IPS-18a (cell line): ENCODE measurements at regions not wholly inside any gene's neighbourhood (a gene's known extent, or its start where the extent isn't known, plus 50 kb on each side); places are given as distances from the start of the nearest gene placed in this dataset.

Source experiments
- H3K27ac ChIP-seq: one replicate; pipeline ENCODE4 v1.5.1; 2013; ENCODE audit warnings: low read length
- H3K27me3 ChIP-seq: one replicate; pipeline ENCODE4 v1.6.1; 2013; ENCODE audit warnings: mild to moderate bottlenecking, low read length; ENCODE audit not compliant: control insufficient read depth, insufficient read depth
- H3K36me3 ChIP-seq: one replicate; pipeline ENCODE4 v1.6.1; 2013; ENCODE audit warnings: low read depth, low read length; ENCODE audit not compliant: control insufficient read depth
- H3K4me1 ChIP-seq: one replicate; pipeline ENCODE4 v1.6.1; 2013; ENCODE audit warnings: low read depth, low read length; ENCODE audit not compliant: control insufficient read depth
- H3K4me3 ChIP-seq: one replicate; pipeline ENCODE4 v1.5.1; 2013; ENCODE audit warnings: low read length
- H3K9ac ChIP-seq: one replicate; pipeline ENCODE4 v1.6.1; 2013; ENCODE audit warnings: mild to moderate bottlenecking, low read length, moderate library complexity
- H3K9me3 ChIP-seq: one replicate; pipeline ENCODE4 v1.6.1; 2013; ENCODE audit warnings: low read depth, low read length; ENCODE audit not compliant: control insufficient read depth

GRCh38 chr5:29061381-29061780 lies 2023.0 kb upstream of the CDH9 start:
- no peaks in the 10 kb centered on the region for H3K36me3 ChIP-seq
- H3K27me3 ChIP-seq, result no peaks in the 10 kb centered on the region
- H3K4me1 ChIP-seq, result no peaks in the 10 kb centered on the region
- H3K9me3 ChIP-seq, result no peaks in the 10 kb centered on the region
- H3K4me3 ChIP-seq, result no peak overlapping the region
- no peak overlapping the region for H3K9ac ChIP-seq
- no peak overlapping the region for H3K27ac ChIP-seq

- no peaks in the 10 kb centered on the region for H3K27me3 ChIP-seq
- no peak overlapping the region for H3K9ac ChIP-seq
- H3K4me1 ChIP-seq, result no peaks in the 10 kb centered on the region
- H3K36me3 ChIP-seq, result no peaks in the 10 kb centered on the region
- no peak overlapping the region for H3K27ac ChIP-seq
- no peak overlapping the region for H3K4me3 ChIP-seq
- no peaks in the 10 kb centered on the region for H3K9me3 ChIP-seq
Observed at GRCh38 chr5:29054694-29055093, 2016.3 kb upstream of the CDH9 start.

- H3K4me1 ChIP-seq, result no peaks in the 10 kb centered on the region
- H3K36me3 ChIP-seq, result no peaks in the 10 kb centered on the region
- H3K9ac ChIP-seq, result no peak overlapping the region
- no peak overlapping the region for H3K4me3 ChIP-seq
- no peaks in the 10 kb centered on the region for H3K9me3 ChIP-seq
- H3K27me3 ChIP-seq, result no peaks in the 10 kb centered on the region
- H3K27ac ChIP-seq, result no peak overlapping the region
Observed at GRCh38 chr5:29054282-29054681, 2015.9 kb upstream of the CDH9 start.

GRCh38 chr5:29051509-29051908 lies 2013.1 kb upstream of the CDH9 start:
- H3K4me3 ChIP-seq, result no peak overlapping the region
- H3K27ac ChIP-seq, result no peak overlapping the region
- no peaks in the 10 kb centered on the region for H3K27me3 ChIP-seq
- no peaks in the 10 kb centered on the region for H3K4me1 ChIP-seq
- H3K9ac ChIP-seq, result no peak overlapping the region
- H3K9me3 ChIP-seq, result no peaks in the 10 kb centered on the region
- no peaks in the 10 kb centered on the region for H3K36me3 ChIP-seq

GRCh38 chr5:29042152-29042551 lies 2003.8 kb upstream of the CDH9 start:
- Histone ChIP-seq H3K4me1 (peaks cover 3% of the 10 kb centered on the region), H3K9ac (no peak overlapping the region), H3K27ac (no peak overlapping the region), H3K36me3 (no peaks in the 10 kb centered on the region), H3K4me3 (no peak overlapping the region), H3K9me3 (no peaks in the 10 kb centered on the region), H3K27me3 (no peaks in the 10 kb centered on the region)

GRCh38 chr5:29040404-29040803 lies 2002.0 kb upstream of the CDH9 start:
- Histone ChIP-seq H3K27ac (no peak overlapping the region), H3K4me1 (peaks cover 3% of the 10 kb centered on the region), H3K27me3 (no peaks in the 10 kb centered on the region), H3K36me3 (no peaks in the 10 kb centered on the region), H3K9ac (no peak overlapping the region), H3K9me3 (no peaks in the 10 kb centered on the region), H3K4me3 (no peak overlapping the region)

- Histone ChIP-seq H3K4me3 (no peak overlapping the region), H3K9me3 (no peaks in the 10 kb centered on the region), H3K9ac (no peak overlapping the region), H3K36me3 (no peaks in the 10 kb centered on the region), H3K4me1 (peaks cover 3% of the 10 kb centered on the region), H3K27ac (no peak overlapping the region), H3K27me3 (no peaks in the 10 kb centered on the region)
Observed at GRCh38 chr5:29039994-29040393, 2001.6 kb upstream of the CDH9 start.

- H3K9me3 ChIP-seq, result no peaks in the 10 kb centered on the region
- no peak overlapping the region for H3K27ac ChIP-seq
- no peaks in the 10 kb centered on the region for H3K27me3 ChIP-seq
- H3K4me1 ChIP-seq, result peaks cover 3% of the 10 kb centered on the region
- H3K36me3 ChIP-seq, result no peaks in the 10 kb centered on the region
- H3K4me3 ChIP-seq, result no peak overlapping the region
- no peak overlapping the region for H3K9ac ChIP-seq
Observed at GRCh38 chr5:29037716-29038115, 1999.3 kb upstream of the CDH9 start.

GRCh38 chr5:29024052-29024451 lies 1985.7 kb upstream of the CDH9 start:
- Histone ChIP-seq H3K36me3 (no peaks in the 10 kb centered on the region), H3K4me1 (no peaks in the 10 kb centered on the region), H3K9ac (no peak overlapping the region), H3K27me3 (no peaks in the 10 kb centered on the region), H3K9me3 (no peaks in the 10 kb centered on the region), H3K27ac (no peak overlapping the region), H3K4me3 (no peak overlapping the region)

- no peak overlapping the region for H3K9ac ChIP-seq
- H3K4me3 ChIP-seq, result no peak overlapping the region
- no peaks in the 10 kb centered on the region for H3K27me3 ChIP-seq
- no peaks in the 10 kb centered on the region for H3K4me1 ChIP-seq
- H3K27ac ChIP-seq, result no peak overlapping the region
- no peaks in the 10 kb centered on the region for H3K9me3 ChIP-seq
- no peaks in the 10 kb centered on the region for H3K36me3 ChIP-seq
Observed at GRCh38 chr5:29023541-29023940, 1985.2 kb upstream of the CDH9 start.

GRCh38 chr5:29017501-29017900 lies 1979.1 kb upstream of the CDH9 start:
- no peaks in the 10 kb centered on the region for H3K27me3 ChIP-seq
- no peaks in the 10 kb centered on the region for H3K9me3 ChIP-seq
- no peak overlapping the region for H3K4me3 ChIP-seq
- H3K9ac ChIP-seq, result no peak overlapping the region
- no peak overlapping the region for H3K27ac ChIP-seq
- no peaks in the 10 kb centered on the region for H3K36me3 ChIP-seq
- H3K4me1 ChIP-seq, result no peaks in the 10 kb centered on the region

GRCh38 chr5:29016067-29016466 lies 1977.7 kb upstream of the CDH9 start:
- Histone ChIP-seq H3K27ac (no peak overlapping the region), H3K9me3 (no peaks in the 10 kb centered on the region), H3K27me3 (no peaks in the 10 kb centered on the region), H3K4me1 (no peaks in the 10 kb centered on the region), H3K36me3 (no peaks in the 10 kb centered on the region), H3K4me3 (no peak overlapping the region), H3K9ac (no peak overlapping the region)
